Mucosa of descending colon (tissue), 3 donors: ENCODE measurements at regions not wholly inside any gene's neighbourhood (a gene's known extent, or its start where the extent isn't known, plus 50 kb on each side); places are given as distances from the start of the nearest gene placed in this dataset.

Experiments
- ATAC-seq: fragments of 200-7000 bp; cut with Tn5 transposase; one replicate; pipeline ENCODE4 v1.9.1; 2020; ENCODE audit warnings: mild to moderate bottlenecking, moderate library complexity
- DNase-seq, 3 donors: peaks; one replicate each; pipeline ENCODE4 v3.0.0-alpha.2; 2020
- H3K36me3 ChIP-seq: fragments of 200-600 bp; one replicate; pipeline ENCODE4 v1.8.0; 2021; ENCODE audit warnings: low read depth, mild to moderate bottlenecking
- H3K4me1 ChIP-seq: fragments of 200-600 bp; one replicate; pipeline ENCODE4 v1.8.0; 2021; ENCODE audit warnings: low read depth, mild to moderate bottlenecking
- H3K4me3 ChIP-seq: fragments of 200-600 bp; one replicate; pipeline ENCODE4 v1.8.0; 2021; ENCODE audit warnings: mild to moderate bottlenecking
- H3K9me3 ChIP-seq: fragments of 200-600 bp; one replicate; pipeline ENCODE4 v1.8.0; 2021; ENCODE audit warnings: mild to moderate bottlenecking
- intact Hi-C, 2 donors: fragments of 100-400 bp; cut with DNase I in 1 of 2; cut with micrococcal nuclease in 1 of 2; formaldehyde crosslinking; loops; one replicate each; pipeline versions ENCODE4 v1.11.0 to v1.11.1; 2022; cut with DNase I, micrococcal nuclease
- TF ChIP-seq, protein P1 (sequence below): fragments of 200-600 bp; IDR thresholded peaks from one replicate; pipeline ENCODE4 v1.8.0; 2022; ENCODE audit warnings: antibody characterized with exemption, mild to moderate bottlenecking
- donor health status: DM: no; HTN: no; CAD: no; lungs with moderate emphysema.
- donor health status: DM: no; HTN: no; CAD: no.
- donor health status: DM: no; HTN: yes; CAD: no.

DNA sequence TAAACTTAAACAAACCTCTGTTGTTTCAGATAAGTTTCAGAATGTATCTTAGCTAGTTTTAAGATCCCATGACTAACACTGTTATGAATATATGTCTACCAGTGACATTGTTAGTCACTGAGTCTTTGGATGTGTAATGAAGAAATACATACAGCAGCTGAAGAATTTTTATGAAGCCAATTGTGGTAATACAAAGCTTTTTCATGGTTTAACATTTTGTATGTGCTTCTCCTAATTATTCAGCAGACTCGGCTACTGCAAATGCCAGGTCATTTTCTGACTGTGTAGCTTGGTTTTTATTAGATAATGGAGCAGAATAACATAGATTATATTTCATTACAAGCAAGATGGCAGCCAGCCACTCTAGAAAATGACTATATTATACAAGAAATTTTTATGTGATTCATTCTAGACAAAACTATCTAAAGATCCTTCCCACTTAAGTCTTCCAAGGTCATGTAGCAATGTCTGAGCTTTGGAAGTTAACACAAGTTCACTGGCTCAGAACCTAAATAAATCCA, 147.8 kb downstream of the TNFSF18 start:
- no peak for DNase-seq
- H3K9me3 ChIP-seq: no peaks in the 10 kb centered on the region
- TF ChIP-seq, protein P1, sequence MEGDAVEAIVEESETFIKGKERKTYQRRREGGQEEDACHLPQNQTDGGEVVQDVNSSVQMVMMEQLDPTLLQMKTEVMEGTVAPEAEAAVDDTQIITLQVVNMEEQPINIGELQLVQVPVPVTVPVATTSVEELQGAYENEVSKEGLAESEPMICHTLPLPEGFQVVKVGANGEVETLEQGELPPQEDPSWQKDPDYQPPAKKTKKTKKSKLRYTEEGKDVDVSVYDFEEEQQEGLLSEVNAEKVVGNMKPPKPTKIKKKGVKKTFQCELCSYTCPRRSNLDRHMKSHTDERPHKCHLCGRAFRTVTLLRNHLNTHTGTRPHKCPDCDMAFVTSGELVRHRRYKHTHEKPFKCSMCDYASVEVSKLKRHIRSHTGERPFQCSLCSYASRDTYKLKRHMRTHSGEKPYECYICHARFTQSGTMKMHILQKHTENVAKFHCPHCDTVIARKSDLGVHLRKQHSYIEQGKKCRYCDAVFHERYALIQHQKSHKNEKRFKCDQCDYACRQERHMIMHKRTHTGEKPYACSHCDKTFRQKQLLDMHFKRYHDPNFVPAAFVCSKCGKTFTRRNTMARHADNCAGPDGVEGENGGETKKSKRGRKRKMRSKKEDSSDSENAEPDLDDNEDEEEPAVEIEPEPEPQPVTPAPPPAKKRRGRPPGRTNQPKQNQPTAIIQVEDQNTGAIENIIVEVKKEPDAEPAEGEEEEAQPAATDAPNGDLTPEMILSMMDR: no peak
- no peak for ATAC-seq
- H3K4me3 ChIP-seq: no peak overlapping the region
- H3K36me3 ChIP-seq: no peaks in the 10 kb centered on the region
- intact Hi-C loops: no loop called here
- H3K4me1 ChIP-seq: no peaks in the 10 kb centered on the region

DNA sequence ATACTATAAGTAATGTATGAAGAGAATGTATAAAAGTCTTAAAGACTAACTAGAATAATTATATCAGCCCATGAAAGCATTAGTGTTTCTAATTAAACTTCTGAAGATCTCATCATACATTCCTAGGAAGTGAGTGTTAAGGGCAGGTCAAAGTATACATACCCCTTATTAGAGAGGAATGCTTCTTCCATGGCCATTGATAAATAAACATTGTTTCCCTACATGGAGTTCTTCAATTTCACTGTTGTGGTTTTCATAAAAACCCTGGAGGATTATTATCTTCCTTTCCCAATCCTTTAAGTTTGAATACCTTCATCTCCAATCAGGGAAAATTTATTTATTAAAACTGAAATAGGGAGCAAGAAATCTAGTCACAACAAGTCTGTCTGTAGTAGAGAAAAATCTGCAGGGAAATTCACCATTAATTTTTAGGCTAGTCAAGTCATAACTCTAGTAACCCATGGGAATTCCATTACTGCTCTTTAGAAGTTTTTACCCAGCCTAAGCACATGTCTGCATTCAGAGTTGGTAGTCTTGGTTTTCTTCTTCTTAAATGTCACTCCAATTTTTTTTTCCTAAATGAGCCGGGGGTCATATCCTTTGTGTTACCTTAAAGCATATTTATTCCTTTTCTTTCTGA, 147.0 kb downstream of the TNFSF18 start:
- DNase-seq: no peak
- no peak for ATAC-seq
- H3K4me3 ChIP-seq: no peak overlapping the region
- H3K4me1 ChIP-seq: no peaks in the 10 kb centered on the region
- no peaks in the 10 kb centered on the region for H3K36me3 ChIP-seq
- H3K9me3 ChIP-seq: no peaks in the 10 kb centered on the region
- intact Hi-C loops: no loop called here
- TF ChIP-seq, protein P1: no peak

DNA sequence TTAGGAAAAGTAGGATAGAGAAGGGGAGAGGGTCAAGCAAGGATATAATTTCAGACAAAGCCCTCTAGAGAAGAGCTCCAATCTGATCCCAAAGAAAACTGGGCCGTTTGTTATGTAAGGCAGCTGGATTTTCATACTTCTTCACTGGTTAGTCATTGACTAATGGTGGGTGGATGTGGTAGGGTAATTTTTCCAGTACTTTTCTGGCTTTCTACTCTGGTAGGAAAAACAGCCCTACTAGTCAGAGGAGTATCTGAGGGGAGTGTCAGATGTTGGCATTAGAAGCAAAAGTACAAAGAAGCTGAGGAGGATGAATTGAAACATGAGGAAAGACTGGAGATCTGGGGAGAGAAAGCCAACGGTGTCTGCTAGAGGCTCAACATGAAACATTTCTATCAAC, 145.3 kb downstream of the TNFSF18 start:
- no peak for DNase-seq
- Histone ChIP-seq H3K36me3 (no peaks in the 10 kb centered on the region), H3K4me1 (no peaks in the 10 kb centered on the region), H3K9me3 (no peaks in the 10 kb centered on the region), H3K4me3 (no peak overlapping the region)
- TF ChIP-seq, protein P1: no peak
- ATAC-seq: no peak
- intact Hi-C loops: no loop called here

DNA sequence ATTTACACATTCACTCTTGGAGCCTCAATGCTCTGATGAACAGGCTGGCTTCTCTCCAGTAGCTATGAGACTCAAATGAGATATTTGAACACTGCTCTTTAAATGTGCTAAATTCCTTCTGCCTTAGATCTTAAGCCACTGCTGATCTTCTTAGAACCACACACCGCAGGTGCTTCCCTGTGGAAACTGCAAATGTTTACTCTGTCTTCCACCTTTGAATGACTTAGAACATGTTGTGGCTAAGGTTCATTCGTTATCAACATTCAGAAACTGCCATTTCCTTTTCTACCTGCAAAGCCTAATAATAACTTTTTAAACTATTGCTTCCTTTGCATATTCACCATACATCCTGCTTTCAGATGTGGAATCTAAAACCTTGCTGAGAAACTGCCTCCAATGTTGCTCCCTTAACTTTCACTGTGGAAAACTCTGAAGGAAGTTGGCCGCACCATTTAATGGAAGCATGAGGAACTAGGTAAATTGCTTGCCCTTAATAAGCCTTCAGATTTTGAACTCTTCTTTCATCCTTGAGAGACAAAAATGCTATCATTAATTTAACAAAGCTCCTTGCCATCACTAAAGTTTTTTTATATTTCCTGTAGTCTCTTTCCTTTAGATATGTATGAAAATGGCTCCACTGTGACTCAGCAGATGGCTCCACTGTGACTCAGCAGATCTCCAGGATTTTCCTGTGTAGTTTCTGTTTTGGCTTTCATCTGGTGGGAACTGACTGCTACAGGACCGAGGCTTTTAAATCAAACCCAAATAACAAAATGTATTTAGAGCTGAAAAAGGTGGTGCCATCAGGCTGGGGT, 143.8 kb downstream of the TNFSF18 start:
- no peaks in the 10 kb centered on the region for H3K4me1 ChIP-seq
- no peak overlapping the region for H3K4me3 ChIP-seq
- H3K9me3 ChIP-seq: no peaks in the 10 kb centered on the region
- peak; percentile 62 for ATAC-seq
- DNase-seq: no peak
- no peaks in the 10 kb centered on the region for H3K36me3 ChIP-seq
- intact Hi-C loops: no loop called here
- TF ChIP-seq, protein P1: no peak

DNA sequence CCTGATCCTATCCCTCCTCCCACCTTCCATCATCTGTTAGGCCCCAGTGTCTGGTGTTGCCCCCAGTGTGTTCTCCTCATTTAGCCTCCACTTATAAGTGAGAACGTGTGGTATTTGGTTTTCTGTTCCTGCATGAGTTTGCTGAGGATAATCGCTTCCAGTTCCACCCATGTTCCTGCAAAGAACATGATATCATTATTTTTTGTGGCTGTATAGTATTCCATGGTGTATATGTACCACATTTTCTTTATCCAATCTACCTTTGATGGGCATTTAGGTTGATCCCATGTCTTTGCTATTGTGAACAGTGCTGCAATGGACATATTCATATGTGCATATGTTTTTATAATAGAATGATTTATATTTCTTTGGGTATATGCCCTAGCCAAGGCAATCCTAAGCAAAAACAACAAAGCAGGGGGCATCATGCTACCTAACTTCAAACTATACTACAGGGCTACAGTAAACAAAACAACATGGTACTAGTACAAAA, 142.9 kb downstream of the TNFSF18 start:
- intact Hi-C loops: no loop called here
- Histone ChIP-seq H3K9me3 (peaks cover under 1% of the 10 kb centered on the region), H3K4me3 (no peak overlapping the region), H3K4me1 (no peaks in the 10 kb centered on the region), H3K36me3 (no peaks in the 10 kb centered on the region)
- DNase-seq (no peak), ATAC-seq (no peak)
- TF ChIP-seq, protein P1: no peak
